Naive thymus-derived CD4-positive, alpha-beta T cell (primary cell): ENCODE measurements at regions not wholly inside any gene's neighbourhood (a gene's known extent, or its start where the extent isn't known, plus 50 kb on each side); places are given as distances from the start of the nearest gene placed in this dataset.

Experiments
- ATAC-seq: fragments of 150-1000 bp; cut with Tn5 transposase; 2 replicates; pipeline ENCODE4 v1.10.0; 2021; ENCODE audit warnings: mild to moderate bottlenecking, moderate library complexity
- CTCF ChIA-PET: fragments of 350-600 bp; sonication (Branson Sonifier 250); formaldehyde crosslinking; loops from one replicate; lab custom pipeline; 2021; ENCODE audit warnings: antibody characterized with exemption; lab: Charles Lee
- POLR2A ChIA-PET: fragments of 350-600 bp; sonication (Branson Sonifier 250); formaldehyde crosslinking; loops from one replicate; lab custom pipeline; 2021; ENCODE audit warnings: antibody characterized with exemption, inconsistent platforms; lab: Charles Lee
- DNase-seq, 9 donors: peaks; one replicate each; pipeline versions ENCODE4 v3.0.0 to v3.0.0-alpha.2; 2020 to 2022; ENCODE audit warnings: mixed read lengths in 1 of 9
- H3K27ac ChIP-seq: one replicate; pipeline ENCODE4 v1.7.0; 2013; ENCODE audit warnings: mild to moderate bottlenecking, low read depth, low read length, moderate library complexity
- H3K27me3 ChIP-seq, 2 donors: one replicate each; pipeline ENCODE4 v1.7.0; 2013; ENCODE audit warnings: low read length in 2 of 2, mild to moderate bottlenecking in 2 of 2, moderate library complexity in 2 of 2; ENCODE audit not compliant: control insufficient read depth in 2 of 2, insufficient read depth in 2 of 2
- H3K36me3 ChIP-seq, 3 experiments: 1 replicate in 2 of 3; 2 replicates in 1 of 3; pipeline ENCODE4 v1.7.0; 2013; ENCODE audit warnings: low read length in 3 of 3, mild to moderate bottlenecking in 3 of 3, moderate library complexity in 1 of 3; ENCODE audit not compliant: insufficient read depth in 3 of 3, control insufficient read depth in 2 of 3
- H3K4me1 ChIP-seq, 2 donors: one replicate each; pipeline ENCODE4 v1.7.0; 2013; ENCODE audit warnings: low read length in 2 of 2, mild to moderate bottlenecking in 2 of 2, moderate library complexity in 1 of 2; ENCODE audit not compliant: control insufficient read depth in 2 of 2, insufficient read depth in 2 of 2
- H3K4me3 ChIP-seq: 2 replicates; pipeline ENCODE4 v1.7.0; 2013; ENCODE audit warnings: mild to moderate bottlenecking, low read length
- H3K9me3 ChIP-seq, 3 experiments: 1 replicate in 2 of 3; 2 replicates in 1 of 3; pipeline ENCODE4 v1.7.0; 2013; ENCODE audit warnings: low read length in 3 of 3; ENCODE audit not compliant: control insufficient read depth in 2 of 3
- H3K27ac Mint-ChIP-seq, 9 donors: one replicate each; pipeline ENCODE4 v1.8.0; 2020 to 2022; ENCODE audit warnings: mixed read lengths in 9 of 9, mild to moderate bottlenecking in 8 of 9, moderate library complexity in 5 of 9, inconsistent platforms in 2 of 9
- H3K27me3 Mint-ChIP-seq, 5 donors: one replicate each; pipeline ENCODE4 v1.8.0; 2021 to 2022; ENCODE audit warnings: mixed read lengths in 5 of 5, mild to moderate bottlenecking in 1 of 5
- H3K36me3 Mint-ChIP-seq, 5 donors: one replicate each; pipeline ENCODE4 v1.8.0; 2020 to 2022; ENCODE audit warnings: mixed read lengths in 5 of 5, mild to moderate bottlenecking in 3 of 5, inconsistent platforms in 1 of 5
- H3K4me1 Mint-ChIP-seq, 7 donors: one replicate each; pipeline ENCODE4 v1.8.0; 2020 to 2022; ENCODE audit warnings: mixed read lengths in 7 of 7, mild to moderate bottlenecking in 3 of 7, inconsistent platforms in 1 of 7
- H3K4me3 Mint-ChIP-seq, 10 donors: one replicate each; pipeline ENCODE4 v1.8.0; 2020 to 2022; ENCODE audit warnings: mild to moderate bottlenecking in 10 of 10, mixed read lengths in 10 of 10, moderate library complexity in 6 of 10, inconsistent platforms in 2 of 10
- H3K9me3 Mint-ChIP-seq, 11 donors: one replicate each; pipeline ENCODE4 v1.8.0; 2020 to 2022; ENCODE audit warnings: mixed read lengths in 11 of 11, mild to moderate bottlenecking in 4 of 11, inconsistent platforms in 1 of 11, moderate library complexity in 1 of 11
- intact Hi-C, 2 donors: fragments of 100-400 bp; cut with micrococcal nuclease; formaldehyde crosslinking; loops; one replicate each; pipeline ENCODE4 v1.15.1; 2023

DNA sequence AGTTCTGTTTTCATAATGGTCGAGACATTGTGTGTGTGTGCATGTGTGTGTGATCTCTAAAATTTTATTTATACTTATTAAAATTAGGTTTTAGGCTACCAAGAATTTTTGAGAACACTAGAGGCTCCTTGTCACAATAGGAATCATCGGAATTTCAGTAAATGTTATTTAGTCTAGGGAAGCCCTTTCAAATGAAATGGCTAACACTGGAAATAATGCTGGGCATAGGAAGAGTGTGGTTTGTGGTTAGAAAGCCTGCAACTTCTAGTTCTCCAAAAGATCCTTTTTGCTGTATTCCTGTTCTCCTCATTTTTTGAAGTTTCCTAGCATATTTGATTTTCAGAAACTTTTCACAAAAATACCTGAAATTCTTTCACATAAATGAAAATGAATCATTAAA, 92.5 kb upstream of the MBNL1 start:
- POLR2A ChIA-PET = interaction anchor here (0.5 kb wide), 1 partner anchor 261 kb away, joined by 3 read pairs; no protein-coding TSS in a partner anchor
- no peak for ATAC-seq
- intact Hi-C loops = no loop called here
- Mint-ChIP-seq H3K9me3 (peaks cover 0 to 7% (median 3%) of the 10 kb centered on the region in 11 donors), H3K27me3 (peaks cover 0 to 22% (median 0%) of the 10 kb centered on the region in 5 donors), H3K27ac (no peak overlapping the region), H3K4me1 (peaks cover 16 to 43% (median 28%) of the 10 kb centered on the region in 7 donors), H3K36me3 (peaks cover 0 to 18% (median 6%) of the 10 kb centered on the region in 5 donors), H3K4me3 (no peak overlapping the region)
- Histone ChIP-seq H3K27me3 (no peaks in the 10 kb centered on the region), H3K36me3 (no peaks in the 10 kb centered on the region), H3K9me3 (no peaks in the 10 kb centered on the region), H3K4me1 (peaks cover 0 to 9% of the 10 kb centered on the region in 2 donors), H3K4me3 (no peak overlapping the region), H3K27ac (no peak overlapping the region)
- DNase-seq = no peak
- CTCF ChIA-PET = interaction anchor here (1.0 kb wide), 1 partner anchor 109 kb away, joined by 3 read pairs; no protein-coding TSS in a partner anchor

DNA sequence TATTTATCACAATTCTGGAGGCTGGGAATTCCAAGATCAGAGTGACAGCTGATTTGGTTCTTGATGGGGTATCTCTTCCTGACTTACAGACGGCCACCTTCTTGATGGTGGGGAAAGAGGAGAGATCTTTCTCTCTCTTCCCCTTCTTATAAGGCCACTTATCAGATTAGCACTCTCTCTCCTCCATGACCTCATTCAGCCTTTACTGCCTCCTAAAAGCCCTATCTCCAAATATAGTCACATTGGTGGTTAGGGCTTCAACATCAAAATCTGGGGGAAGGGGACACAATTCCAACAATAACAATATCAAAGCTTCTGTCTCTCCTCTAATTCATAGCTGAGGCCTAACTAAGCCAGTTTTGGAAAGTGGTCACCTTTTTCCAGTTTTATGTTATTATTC, 91.7 kb upstream of the MBNL1 start:
- DNase-seq = no peak
- Mint-ChIP-seq H3K4me1 (peaks cover 16 to 51% (median 35%) of the 10 kb centered on the region in 7 donors), H3K27ac (peak overlapping the region in 1 of 9 donors; percentile 25), H3K4me3 (no peak overlapping the region), H3K27me3 (peaks cover 0 to 22% (median 0%) of the 10 kb centered on the region in 5 donors), H3K9me3 (peaks cover 0 to 2% (median 0%) of the 10 kb centered on the region in 11 donors), H3K36me3 (peaks cover 0 to 10% (median 3%) of the 10 kb centered on the region in 5 donors)
- H3K27ac ChIP-seq = no peak overlapping the region
- H3K27me3 ChIP-seq = no peaks in the 10 kb centered on the region
- ChIA-PET CTCF (interaction anchor here (0.9 to 1.0 kb wide), 2 partner anchors 8 to 108 kb away, joined by 3 read pairs; no protein-coding TSS in a partner anchor), POLR2A (interaction anchor here (0.5 to 1.0 kb wide), 3 partner anchors 63 to 267 kb away, joined by 3 read pairs; no protein-coding TSS in a partner anchor)
- no peak overlapping the region for H3K4me3 ChIP-seq
- no peaks in the 10 kb centered on the region for H3K36me3 ChIP-seq
- no peak for ATAC-seq
- H3K4me1 ChIP-seq = peaks cover 0 to 10% of the 10 kb centered on the region in 2 donors
- H3K9me3 ChIP-seq = no peaks in the 10 kb centered on the region
- intact Hi-C loops = no loop called here

DNA sequence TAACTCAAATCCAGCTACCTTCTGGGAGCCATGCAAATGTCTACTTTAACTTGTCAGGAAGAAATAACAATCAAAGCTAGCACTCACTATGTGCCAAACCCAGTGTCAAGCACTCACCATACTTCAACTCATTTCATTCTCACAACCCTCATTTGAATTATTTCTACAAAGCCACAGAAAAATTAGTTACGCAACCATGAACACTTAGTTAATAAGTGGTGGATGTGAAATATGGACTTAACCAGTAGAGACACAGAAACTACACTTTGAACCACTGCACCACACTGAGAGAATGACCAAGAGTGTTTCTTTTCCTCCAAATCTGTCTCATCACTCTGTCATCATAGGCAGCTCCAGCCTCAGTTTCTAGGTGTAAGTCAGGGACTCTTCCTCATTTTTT, 91.0 kb upstream of the MBNL1 start:
- no peak overlapping the region for H3K4me3 ChIP-seq
- ATAC-seq = no peak

DNA sequence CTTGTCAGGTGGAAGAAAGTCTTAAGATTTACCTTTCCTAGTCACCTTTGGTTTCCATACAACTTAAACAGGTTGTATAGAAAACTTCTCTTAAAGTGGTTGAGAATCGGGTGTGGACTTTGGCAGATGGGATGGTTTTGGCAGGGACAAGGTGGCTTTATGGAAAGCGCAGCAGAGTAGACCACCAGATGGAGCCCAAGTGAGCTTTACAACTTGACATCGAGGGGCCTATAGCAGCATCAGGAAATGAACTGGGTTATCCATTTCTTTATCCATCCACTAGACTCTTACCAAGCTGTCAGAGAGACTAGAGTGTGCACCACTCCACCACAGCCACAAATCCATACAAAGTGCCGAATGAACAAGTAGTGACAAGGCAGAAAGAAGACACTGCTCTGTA, 85.3 kb upstream of the MBNL1 start:
- POLR2A ChIA-PET = interaction anchor here (0.6 to 9.7 kb wide), 16 partner anchors 10 to 265 kb away, joined by 3 to 147 read pairs (median 4); partner anchors contain the start of gene MBNL1
- no peaks in the 10 kb centered on the region for H3K9me3 ChIP-seq
- Mint-ChIP-seq H3K36me3 (peaks cover 0 to 7% (median 0%) of the 10 kb centered on the region in 5 donors), H3K9me3 (peaks cover 0 to 1% (median 0%) of the 10 kb centered on the region in 11 donors), H3K4me1 (peaks cover 39 to 82% (median 76%) of the 10 kb centered on the region in 7 donors), H3K27ac (peak overlapping the region in 8 of 9 donors; percentile 48 to 89 (median 70)), H3K27me3 (no peaks in the 10 kb centered on the region), H3K4me3 (peak overlapping the region; percentile 40 to 74 (median 52))
- H3K36me3 ChIP-seq = no peaks in the 10 kb centered on the region
- DNase-seq = peak in 7 of 9 donors; percentile 41 to 64 (median 55)
- H3K4me1 ChIP-seq = peaks cover 13 to 34% of the 10 kb centered on the region in 2 donors
- intact Hi-C loops = loop anchor here (1.0 to 5.0 kb wide), 6 partner anchors 86 to 341 kb away; no protein-coding TSS in a partner anchor
- H3K27me3 ChIP-seq = no peaks in the 10 kb centered on the region
- CTCF ChIA-PET = interaction anchor here (0.6 to 4.3 kb wide), 36 partner anchors 9 to 290 kb away, joined by 3 to 61 read pairs (median 4); partner anchors contain the start of gene MBNL1
- H3K4me3 ChIP-seq = no peak overlapping the region
- peak; percentile 83 for ATAC-seq
- no peak overlapping the region for H3K27ac ChIP-seq

More for the DNA sequence above, 91.0 kb upstream of the MBNL1 start:
- DNase-seq = no peak
- Mint-ChIP-seq H3K4me1 (peaks cover 21 to 58% (median 42%) of the 10 kb centered on the region in 7 donors), H3K27ac (peak overlapping the region in 2 of 9 donors; percentile 25 to 36), H3K4me3 (peak overlapping the region in 1 of 10 donors; percentile 11), H3K27me3 (peaks cover 0 to 22% (median 0%) of the 10 kb centered on the region in 5 donors), H3K9me3 (peaks cover 0 to 2% (median 0%) of the 10 kb centered on the region in 11 donors), H3K36me3 (peaks cover 0 to 10% (median 0%) of the 10 kb centered on the region in 5 donors)
- intact Hi-C loops = no loop called here
- Histone ChIP-seq H3K9me3 (no peaks in the 10 kb centered on the region), H3K36me3 (no peaks in the 10 kb centered on the region), H3K27me3 (no peaks in the 10 kb centered on the region), H3K27ac (no peak overlapping the region), H3K4me1 (peaks cover 0 to 17% of the 10 kb centered on the region in 2 donors)
- CTCF ChIA-PET = interaction anchor here (0.9 kb wide), 1 partner anchor 7 kb away, joined by 3 read pairs; no protein-coding TSS in a partner anchor
- POLR2A ChIA-PET = interaction anchor here (0.8 to 1.2 kb wide), 3 partner anchors 10 to 266 kb away, joined by 3 to 6 read pairs (median 5); no protein-coding TSS in a partner anchor

DNA sequence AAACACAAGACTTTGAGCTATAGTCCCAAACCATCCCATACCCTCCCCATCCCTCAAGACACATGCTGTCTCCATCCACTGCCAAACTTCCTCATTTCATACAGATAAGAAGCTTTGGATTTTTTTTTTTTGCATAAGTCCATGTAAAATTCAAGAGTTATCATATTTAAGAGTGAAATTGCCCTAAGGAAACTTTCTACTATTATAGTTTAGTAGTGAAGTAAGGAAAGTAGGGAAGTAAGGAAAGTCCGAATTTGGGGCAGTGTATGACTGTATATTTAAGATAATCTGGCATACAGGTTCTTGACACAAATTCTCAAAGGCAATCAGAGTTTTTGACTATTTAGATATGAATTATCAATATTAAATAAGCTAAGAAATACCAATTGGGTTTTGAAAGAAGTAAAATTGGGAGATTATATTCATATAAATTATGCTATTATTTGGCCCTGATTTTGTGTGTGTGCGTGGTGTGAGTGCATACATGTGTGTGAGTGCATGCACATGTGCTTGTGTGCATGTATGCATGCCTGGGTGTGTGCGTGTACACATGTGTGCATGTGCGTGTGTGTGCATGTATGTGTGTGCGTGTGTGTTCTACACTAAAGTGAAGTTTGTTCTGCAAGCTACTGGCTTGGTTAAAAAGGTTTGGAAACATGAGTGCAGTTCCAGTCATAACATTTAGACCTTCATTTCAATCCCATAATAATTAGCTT, 83.6 kb upstream of the MBNL1 start:
- H3K4me3 Mint-ChIP-seq = no peak overlapping the region

More for the DNA sequence above, 83.6 kb upstream of the MBNL1 start:
- ChIA-PET POLR2A (interaction anchor here (0.8 to 9.7 kb wide), 14 partner anchors 9 to 260 kb away, joined by 3 to 147 read pairs (median 4); partner anchors contain the start of gene MBNL1), CTCF (interaction anchor here (0.6 to 4.3 kb wide), 11 partner anchors 8 to 288 kb away, joined by 3 to 61 read pairs (median 4); partner anchors contain the start of gene MBNL1)
- ATAC-seq (no peak), DNase-seq (no peak)
- H3K36me3 Mint-ChIP-seq = peaks cover 0 to 7% (median 0%) of the 10 kb centered on the region in 5 donors
- no peaks in the 10 kb centered on the region for H3K27me3 ChIP-seq
- H3K27me3 Mint-ChIP-seq = no peaks in the 10 kb centered on the region
- H3K4me1 Mint-ChIP-seq = peaks cover 37 to 82% (median 77%) of the 10 kb centered on the region in 7 donors
- H3K4me1 ChIP-seq = peaks cover 13 to 42% of the 10 kb centered on the region in 2 donors
- H3K9me3 ChIP-seq = no peaks in the 10 kb centered on the region
- H3K4me3 ChIP-seq = no peak overlapping the region
- peak overlapping the region in 4 of 9 donors; percentile 16 to 61 (median 42) for H3K27ac Mint-ChIP-seq
- H3K9me3 Mint-ChIP-seq = peaks cover 0 to 1% (median 0%) of the 10 kb centered on the region in 11 donors
- H3K27ac ChIP-seq = no peak overlapping the region
- intact Hi-C loops = loop anchor here (1.0 to 5.0 kb wide), 3 partner anchors 8 to 287 kb away; no protein-coding TSS in a partner anchor
- no peaks in the 10 kb centered on the region for H3K36me3 ChIP-seq
